Epithelial cell of esophagus (primary cell): ENCODE measurements at regions not wholly inside any gene's neighbourhood (a gene's known extent, or its start where the extent isn't known, plus 50 kb on each side); places are given as distances from the start of the nearest gene placed in this dataset.

Source experiments
- DNase-seq: peaks from one replicate; pipeline ENCODE4 v3.0.0; 2010; ENCODE audit warnings: low read depth
- H3K4me3 ChIP-seq: 2 replicates; pipeline ENCODE4 v1.5.1; 2011; ENCODE audit warnings: mild to moderate bottlenecking, low read length, control low read depth
- CTCF ChIP-seq: IDR thresholded peaks from 2 replicates; pipeline ENCODE4 v1.5.1; 2011; ENCODE audit warnings: low read depth, mild to moderate bottlenecking, low read length, control low read depth, inconsistent platforms; ENCODE audit not compliant: insufficient read depth; ENCODE audit errors: missing control alignments

GRCh38 chr12:77493302-77494168 lies 337.2 kb upstream of the NAV3 start:
- H3K4me3 ChIP-seq = no peak overlapping the region
- no peak for TF ChIP-seq CTCF
- no peak for DNase-seq

- TF ChIP-seq CTCF = no peak
- no peak for DNase-seq
- H3K4me3 ChIP-seq = no peak overlapping the region
These were observed 338.2 kb upstream of the NAV3 start for GRCh38 chr12:77492536-77492935.

GRCh38 chr12:77489331-77489970 lies 341.2 kb upstream of the NAV3 start:
- no peak overlapping the region for H3K4me3 ChIP-seq
- no peak for TF ChIP-seq CTCF
- DNase-seq = no peak

- no peak for DNase-seq
- TF ChIP-seq CTCF = no peak
- H3K4me3 ChIP-seq = no peak overlapping the region
These were observed 342.6 kb upstream of the NAV3 start for GRCh38 chr12:77488041-77488620.

- no peak overlapping the region for H3K4me3 ChIP-seq
- TF ChIP-seq CTCF = no peak
- DNase-seq = no peak
These were observed 343.8 kb upstream of the NAV3 start for GRCh38 chr12:77486872-77487271.

- H3K4me3 ChIP-seq = no peak overlapping the region
- no peak for TF ChIP-seq CTCF
These were observed 344.5 kb upstream of the NAV3 start for GRCh38 chr12:77485961-77486854.

More at GRCh38 chr12:77485961-77486854, 344.5 kb upstream of the NAV3 start:
- DNase-seq = no peak
